ENCODE measurements at regions not wholly inside any gene's neighbourhood (a gene's known extent, or its start where the extent isn't known, plus 50 kb on each side); places are given as distances from the start of the nearest gene placed in this dataset.

DNA sequence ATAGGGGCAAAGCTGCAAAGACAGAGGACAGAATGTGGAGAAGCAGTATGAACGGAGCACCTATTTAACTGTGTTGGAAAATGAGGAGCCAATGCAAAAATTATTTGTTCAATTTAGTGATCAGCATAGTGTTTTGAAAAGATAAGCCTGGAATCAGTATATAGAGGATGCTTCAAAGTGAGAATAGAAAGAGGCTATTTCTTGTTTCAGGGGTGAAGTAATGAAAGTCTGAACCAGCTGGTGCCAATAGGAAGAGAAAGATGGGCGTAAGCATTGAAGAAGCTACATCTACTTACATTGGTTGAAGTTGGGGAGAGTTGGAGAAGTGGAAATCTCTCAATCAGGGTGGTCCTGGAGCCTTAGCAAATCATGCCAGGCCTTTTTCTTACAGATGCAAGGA lies 77.3 kb upstream of the SLC38A4 start:
- TF ChIP-seq, protein P1, sequence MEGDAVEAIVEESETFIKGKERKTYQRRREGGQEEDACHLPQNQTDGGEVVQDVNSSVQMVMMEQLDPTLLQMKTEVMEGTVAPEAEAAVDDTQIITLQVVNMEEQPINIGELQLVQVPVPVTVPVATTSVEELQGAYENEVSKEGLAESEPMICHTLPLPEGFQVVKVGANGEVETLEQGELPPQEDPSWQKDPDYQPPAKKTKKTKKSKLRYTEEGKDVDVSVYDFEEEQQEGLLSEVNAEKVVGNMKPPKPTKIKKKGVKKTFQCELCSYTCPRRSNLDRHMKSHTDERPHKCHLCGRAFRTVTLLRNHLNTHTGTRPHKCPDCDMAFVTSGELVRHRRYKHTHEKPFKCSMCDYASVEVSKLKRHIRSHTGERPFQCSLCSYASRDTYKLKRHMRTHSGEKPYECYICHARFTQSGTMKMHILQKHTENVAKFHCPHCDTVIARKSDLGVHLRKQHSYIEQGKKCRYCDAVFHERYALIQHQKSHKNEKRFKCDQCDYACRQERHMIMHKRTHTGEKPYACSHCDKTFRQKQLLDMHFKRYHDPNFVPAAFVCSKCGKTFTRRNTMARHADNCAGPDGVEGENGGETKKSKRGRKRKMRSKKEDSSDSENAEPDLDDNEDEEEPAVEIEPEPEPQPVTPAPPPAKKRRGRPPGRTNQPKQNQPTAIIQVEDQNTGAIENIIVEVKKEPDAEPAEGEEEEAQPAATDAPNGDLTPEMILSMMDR (IDR thresholded peaks at IDR 0.05) = no peak
- TF ChIP-seq POLR2AphosphoS5 (IDR thresholded peaks at IDR 0.05) (no peak), EP300 (IDR thresholded peaks at IDR 0.05) (no peak), POLR2A (IDR thresholded peaks at IDR 0.05) (no peak)

Data from stomach (tissue), 4 donors.